Caco-2 (cell line): ENCODE measurements at regions not wholly inside any gene's neighbourhood (a gene's known extent, or its start where the extent isn't known, plus 50 kb on each side); places are given as distances from the start of the nearest gene placed in this dataset.

Experiments
- BruUV-seq: library from RNA; stranded (reverse); fragments of 400-500 nt; replicated peaks from 2 replicates; lab custom pipeline; 2021; lab: Mats Ljungman, UMichigan
- CTCF ChIA-PET: fragments of 300-600 bp; sonication (Branson Sonifier 250); formaldehyde crosslinking; loops from one replicate; lab custom pipeline; 2022; ENCODE audit warnings: antibody characterized with exemption; lab: Charles Lee
- POLR2A ChIA-PET: fragments of 300-600 bp; sonication (Branson Sonifier 250); formaldehyde crosslinking; loops from one replicate; lab custom pipeline; 2022; ENCODE audit warnings: antibody characterized with exemption; lab: Charles Lee
- DNase-seq, 2 experiments: peaks; one replicate each; pipeline versions ENCODE4 v3.0.0 to v3.0.0-alpha.2; 2020 to 2022
- H3K27me3 ChIP-seq: replicated peaks from 2 replicates; pipeline ENCODE4 v1.6.0; 2011; ENCODE audit warnings: low read length; ENCODE audit not compliant: control insufficient read depth, insufficient read depth
- H3K36me3 ChIP-seq: 2 replicates; pipeline ENCODE4 v1.5.1; 2011; ENCODE audit warnings: low read length; ENCODE audit not compliant: control insufficient read depth, insufficient read depth
- H3K4me1 ChIP-seq: fragments of 250-450 bp; sonication (Bioruptor Pico); 2 replicates; pipeline ENCODE4 v1.5.1; 2020; ENCODE audit warnings: mild to moderate bottlenecking
- H3K4me3 ChIP-seq: 2 replicates; pipeline ENCODE4 v1.5.1; 2011; ENCODE audit warnings: low read depth, mild to moderate bottlenecking, control low read depth, low read length
- H3K9me3 ChIP-seq: fragments of 250-450 bp; sonication (Bioruptor Pico); 2 replicates; pipeline ENCODE4 v1.5.1; 2020; ENCODE audit warnings: mild to moderate bottlenecking, moderate library complexity
- H3K27ac Mint-ChIP-seq: one replicate; pipeline ENCODE4 v1.8.0; 2022; ENCODE audit warnings: mixed read lengths; ENCODE audit not compliant: unreplicated experiment
- H3K27me3 Mint-ChIP-seq: one replicate; pipeline ENCODE4 v1.8.0; 2022; ENCODE audit warnings: mixed read lengths; ENCODE audit not compliant: insufficient read depth, unreplicated experiment
- H3K36me3 Mint-ChIP-seq: one replicate; pipeline ENCODE4 v1.8.0; 2022; ENCODE audit warnings: mild to moderate bottlenecking, mixed read lengths; ENCODE audit not compliant: insufficient read depth, unreplicated experiment
- H3K4me1 Mint-ChIP-seq: one replicate; pipeline ENCODE4 v1.8.0; 2022; ENCODE audit warnings: low read depth, mixed read lengths; ENCODE audit not compliant: unreplicated experiment
- H3K4me3 Mint-ChIP-seq: one replicate; pipeline ENCODE4 v1.8.0; 2022; ENCODE audit warnings: mild to moderate bottlenecking, moderate library complexity, mixed read lengths; ENCODE audit not compliant: unreplicated experiment
- H3K9me3 Mint-ChIP-seq: one replicate; pipeline ENCODE4 v1.8.0; 2022; ENCODE audit warnings: mixed read lengths; ENCODE audit not compliant: unreplicated experiment
- CTCF ChIP-seq, 2 experiments: fragments of 200-600 bp in 1 of 2; IDR thresholded peaks; 1 replicate in 1 of 2; 2 replicates in 1 of 2; pipeline versions ENCODE4 v1.5.1 to v1.8.0; 2011 to 2022; ENCODE audit warnings: antibody characterized with exemption in 1 of 2, control low read depth in 1 of 2, inconsistent platforms in 1 of 2, low read depth in 1 of 2, low read length in 1 of 2, mild to moderate bottlenecking in 1 of 2, moderate library complexity in 1 of 2; ENCODE audit not compliant: insufficient read depth in 1 of 2, severe bottlenecking in 1 of 2, unreplicated experiment in 1 of 2
- intact Hi-C: fragments of 100-400 bp; cut with micrococcal nuclease; formaldehyde crosslinking; loops from one replicate; pipeline ENCODE4 v1.10.0; 2022; ENCODE audit not compliant: unreplicated experiment

GRCh38 chr10:112005044-112005443, 178.5 kb downstream of the GPAM start:
- intact Hi-C loops = no loop called here
- Histone ChIP-seq H3K4me3 (no peak overlapping the region), H3K9me3 (no peaks in the 10 kb centered on the region), H3K36me3 (no peaks in the 10 kb centered on the region), H3K4me1 (no peaks in the 10 kb centered on the region), H3K27me3 (no peaks in the 10 kb centered on the region; the same call in 1 of the 2 replicates)
- H3K9me3 Mint-ChIP-seq = no peaks in the 10 kb centered on the region
- H3K4me3 Mint-ChIP-seq = no peak overlapping the region
- H3K27ac Mint-ChIP-seq = no peak overlapping the region
- no TSS peak for BruUV-seq
- H3K4me1 Mint-ChIP-seq = no peaks in the 10 kb centered on the region
- ChIA-PET CTCF (no interaction called here), POLR2A (no interaction called here)
- DNase-seq = no peak
- H3K36me3 Mint-ChIP-seq = no peaks in the 10 kb centered on the region
- peaks cover 3% of the 10 kb centered on the region for H3K27me3 Mint-ChIP-seq
- no peak for TF ChIP-seq CTCF (IDR thresholded peaks at IDR 0.05; ENCODE audit: insufficient read depth in 1 of 2, low read depth in 1 of 2, low read length in 1 of 2, severe bottlenecking in 1 of 2, unreplicated experiment in 1 of 2)

GRCh38 chr10:112006407-112006806, 177.2 kb downstream of the GPAM start:
- intact Hi-C loops = no loop called here
- POLR2A ChIA-PET = no interaction called here

GRCh38 chr10:112006831-112007230, 176.7 kb downstream of the GPAM start:
- DNase-seq = no peak
- Histone ChIP-seq H3K36me3 (no peaks in the 10 kb centered on the region), H3K9me3 (no peaks in the 10 kb centered on the region), H3K4me1 (no peaks in the 10 kb centered on the region), H3K4me3 (no peak overlapping the region), H3K27me3 (no peaks in the 10 kb centered on the region; the same call in 1 of the 2 replicates)
- Mint-ChIP-seq H3K4me1 (no peaks in the 10 kb centered on the region), H3K27ac (no peak overlapping the region), H3K27me3 (peaks cover 3% of the 10 kb centered on the region), H3K36me3 (no peaks in the 10 kb centered on the region), H3K4me3 (no peak overlapping the region), H3K9me3 (no peaks in the 10 kb centered on the region)
- BruUV-seq = no TSS peak
- CTCF ChIA-PET = no interaction called here
- intact Hi-C loops = no loop called here
- POLR2A ChIA-PET = no interaction called here
- no peak for TF ChIP-seq CTCF (IDR thresholded peaks at IDR 0.05; ENCODE audit: insufficient read depth in 1 of 2, low read depth in 1 of 2, low read length in 1 of 2, severe bottlenecking in 1 of 2, unreplicated experiment in 1 of 2)

More at GRCh38 chr10:112006407-112006806, 177.2 kb downstream of the GPAM start:
- Mint-ChIP-seq H3K4me3 (no peak overlapping the region), H3K9me3 (no peaks in the 10 kb centered on the region), H3K27ac (no peak overlapping the region), H3K36me3 (no peaks in the 10 kb centered on the region), H3K27me3 (peaks cover 3% of the 10 kb centered on the region), H3K4me1 (no peaks in the 10 kb centered on the region)
- DNase-seq = no peak
- H3K4me1 ChIP-seq = no peaks in the 10 kb centered on the region
- no TSS peak for BruUV-seq
- H3K36me3 ChIP-seq = no peaks in the 10 kb centered on the region
- no peak for TF ChIP-seq CTCF (IDR thresholded peaks at IDR 0.05; ENCODE audit: insufficient read depth in 1 of 2, low read depth in 1 of 2, low read length in 1 of 2, severe bottlenecking in 1 of 2, unreplicated experiment in 1 of 2)
- no peaks in the 10 kb centered on the region for H3K9me3 ChIP-seq
- CTCF ChIA-PET = no interaction called here
- no peak overlapping the region for H3K4me3 ChIP-seq
- H3K27me3 ChIP-seq = no peaks in the 10 kb centered on the region; the same call in 1 of the 2 replicates
